Spleen (tissue), 11 donors: ENCODE measurements at regions not wholly inside any gene's neighbourhood (a gene's known extent, or its start where the extent isn't known, plus 50 kb on each side); places are given as distances from the start of the nearest gene placed in this dataset.

Experiments used
- DNase-seq: peaks from one replicate; pipeline ENCODE4 v3.0.0-alpha.2; 2020
- H3K27ac ChIP-seq, 8 donors: fragments of 200-600 bp; sonication (generic) in 7 of 8; 1 replicate in 4 of 8; 2 replicates in 4 of 8; pipeline versions ENCODE4 v1.5.0 to v1.8.0; 2016 to 2021; ENCODE audit warnings: inconsistent platforms in 4 of 8, mild to moderate bottlenecking in 4 of 8, moderate library complexity in 1 of 8
- H3K27me3 ChIP-seq, 7 donors: fragments of 200-600 bp; sonication (generic) in 6 of 7; replicated peaks in 1 of 7; 1 replicate in 4 of 7; 2 replicates in 3 of 7; pipeline versions ENCODE4 v1.5.0 to v1.8.0; 2016 to 2021; ENCODE audit warnings: inconsistent platforms in 3 of 7, mild to moderate bottlenecking in 1 of 7
- H3K36me3 ChIP-seq, 6 donors: fragments of 200-600 bp; sonication (generic) in 5 of 6; 1 replicate in 4 of 6; 2 replicates in 2 of 6; pipeline versions ENCODE4 v1.5.0 to v1.8.0; 2016 to 2021; ENCODE audit warnings: inconsistent platforms in 2 of 6
- H3K4me1 ChIP-seq, 6 donors: fragments of 200-600 bp; sonication (generic) in 5 of 6; 1 replicate in 3 of 6; 2 replicates in 3 of 6; pipeline versions ENCODE4 v1.5.0 to v1.8.0; 2016 to 2021; ENCODE audit warnings: inconsistent platforms in 3 of 6
- H3K4me3 ChIP-seq, 8 donors: fragments of 200-600 bp; sonication (generic) in 7 of 8; 1 replicate in 4 of 8; 2 replicates in 4 of 8; pipeline versions ENCODE4 v1.5.0 to v1.8.0; 2016 to 2021; ENCODE audit warnings: inconsistent platforms in 4 of 8, mild to moderate bottlenecking in 4 of 8, moderate library complexity in 2 of 8
- H3K9me3 ChIP-seq, 8 donors: fragments of 200-600 bp; sonication (generic) in 7 of 8; 1 replicate in 4 of 8; 2 replicates in 4 of 8; pipeline versions ENCODE4 v1.5.0 to v1.8.0; 2016 to 2021; ENCODE audit warnings: inconsistent platforms in 4 of 8
- CTCF ChIP-seq, 11 experiments: fragments of 200-600 bp in 7 of 11; fragments of 450-650 bp in 4 of 11; sonication (generic) in 4 of 11; IDR thresholded peaks in 8 of 11; conservative IDR thresholded peaks in 3 of 11; 1 replicate in 7 of 11; 2 replicates in 4 of 11; pipeline versions ENCODE4 v1.4.0 to v1.8.0; 2016 to 2021; ENCODE audit warnings: antibody characterized with exemption in 11 of 11, inconsistent platforms in 4 of 11, mild to moderate bottlenecking in 1 of 11
- POLR2A ChIP-seq, 3 donors: fragments of 450-650 bp; IDR thresholded peaks; one replicate each; pipeline ENCODE4 v1.5.1; 2017; ENCODE audit warnings: antibody characterized with exemption in 3 of 3, mild to moderate bottlenecking in 1 of 3
- POLR2AphosphoS5 ChIP-seq, 3 donors: sonication (generic); formaldehyde crosslinking; IDR thresholded peaks; one replicate each; pipeline ENCODE4 v1.5.1; 2017; ENCODE audit warnings: antibody characterized with exemption in 3 of 3
- WGBS, 5 donors: extraction: QIAGEN DNeasy Blood & Tissue Kit in 3 of 5; methylation state at CpG; one replicate each; pipeline versions ENCODE4 v1.1.5 to v1.1.7; 2013 to 2018; 5-methylcytosine and 5-hydroxymethylcytosine counted together
- intact Hi-C: fragments of 100-400 bp; cut with DNase I; formaldehyde crosslinking; loops from one replicate; pipeline ENCODE4 v1.15.0; 2023; ENCODE audit warnings: low total_unique reads
- donor health status: healthy with polysubstance abuse.
- donor health status: DM: no; HTN: no; CAD: no; lungs with moderate emphysema.
- donor health status: DM: no; HTN: no; CAD: no.
- donor health status: Bipolar disorder and iron deficiency.
- donor health status: healthy.
- donor health status: DM: no; HTN: no; CAD: no.
- donor health status: DM: yes; HTN: yes; CAD: no.

GRCh38 chr17:83160443-83161297, 81.3 kb downstream of the METRNL start:
- TF ChIP-seq POLR2AphosphoS5 (IDR thresholded peaks at IDR 0.05), result no peak
- H3K27me3 ChIP-seq, result peaks cover 0 to 4% (median 0%) of the 10 kb centered on the region in 7 donors
- 84 to 90% (median 86%) methylated on average over 15 to 19 of the region's 19 CpGs for WGBS, 5 donors
- H3K27ac ChIP-seq, result no peak overlapping the region
- H3K36me3 ChIP-seq, result no peaks in the 10 kb centered on the region
- DNase-seq, result peak; percentile 69
- no peaks in the 10 kb centered on the region for H3K9me3 ChIP-seq
- no peak overlapping the region for H3K4me3 ChIP-seq
- intact Hi-C loops, result no loop called here
- peaks cover 0 to 2% (median 0%) of the 10 kb centered on the region in 6 donors for H3K4me1 ChIP-seq

GRCh38 chr17:83161298-83162034, 82.1 kb downstream of the METRNL start:
- no peak overlapping the region for H3K27ac ChIP-seq
- intact Hi-C loops, result no loop called here
- no peak overlapping the region for H3K4me3 ChIP-seq
- H3K36me3 ChIP-seq, result no peaks in the 10 kb centered on the region
- TF ChIP-seq CTCF (IDR thresholded peaks at IDR 0.05 in 8 of 11, conservative IDR thresholded peaks at IDR 0.05 in 3 of 11), result no peak
- no peak for TF ChIP-seq POLR2A (IDR thresholded peaks at IDR 0.05)
- no peak for DNase-seq
- WGBS, 5 donors, result 83 to 93% (median 89%) methylated on average over 12 to 14 of the region's 14 CpGs
- H3K4me1 ChIP-seq, result no peaks in the 10 kb centered on the region
- peaks cover 0 to 3% (median 0%) of the 10 kb centered on the region in 8 donors for H3K9me3 ChIP-seq
- peaks cover 0 to 4% (median 0%) of the 10 kb centered on the region in 7 donors for H3K27me3 ChIP-seq

- Histone ChIP-seq H3K9me3 (peaks cover 0 to 11% (median 4%) of the 10 kb centered on the region in 8 donors), H3K4me3 (no peak overlapping the region), H3K27ac (no peak overlapping the region), H3K27me3 (peaks cover 0 to 4% (median 0%) of the 10 kb centered on the region in 7 donors), H3K4me1 (no peaks in the 10 kb centered on the region), H3K36me3 (no peaks in the 10 kb centered on the region)
- TF ChIP-seq CTCF (IDR thresholded peaks at IDR 0.05 in 8 of 11, conservative IDR thresholded peaks at IDR 0.05 in 3 of 11) (no peak), POLR2A (IDR thresholded peaks at IDR 0.05) (no peak), POLR2AphosphoS5 (IDR thresholded peaks at IDR 0.05) (no peak)
- intact Hi-C loops, result no loop called here
- DNase-seq, result no peak
- 87 to 92% (median 89%) methylated on average over 16 to 21 of the region's 21 CpGs for WGBS, 5 donors
Measured at GRCh38 chr17:83162035-83162745, 82.8 kb downstream of the METRNL start.

- no peaks in the 10 kb centered on the region for H3K36me3 ChIP-seq
- DNase-seq, result no peak
- WGBS, 5 donors, result 81 to 94% (median 89%) methylated on average over 3 of the region's 3 CpGs
- no peak overlapping the region for H3K4me3 ChIP-seq
- no peak for TF ChIP-seq CTCF (IDR thresholded peaks at IDR 0.05 in 8 of 11, conservative IDR thresholded peaks at IDR 0.05 in 3 of 11)
- no peak for TF ChIP-seq POLR2A (IDR thresholded peaks at IDR 0.05)
- TF ChIP-seq POLR2AphosphoS5 (IDR thresholded peaks at IDR 0.05), result no peak
- H3K4me1 ChIP-seq, result no peaks in the 10 kb centered on the region
- peaks cover 0 to 4% (median 0%) of the 10 kb centered on the region in 7 donors for H3K27me3 ChIP-seq
- intact Hi-C loops, result no loop called here
- no peak overlapping the region for H3K27ac ChIP-seq
- H3K9me3 ChIP-seq, result peaks cover 0 to 17% (median 9%) of the 10 kb centered on the region in 8 donors
Measured at GRCh38 chr17:83164490-83164889, 85.1 kb downstream of the METRNL start.
